Skeletal muscle tissue (tissue), 3 donors: ENCODE measurements at regions not wholly inside any gene's neighbourhood (a gene's known extent, or its start where the extent isn't known, plus 50 kb on each side); places are given as distances from the start of the nearest gene placed in this dataset.

Source experiments
- H3K27ac ChIP-seq: one replicate; pipeline ENCODE4 v1.7.0; 2013; ENCODE audit warnings: mild to moderate bottlenecking, low read depth, low read length, inconsistent platforms
- H3K27me3 ChIP-seq, 3 donors: one replicate each; pipeline ENCODE4 v1.7.0; 2013; ENCODE audit warnings: low read length in 3 of 3; ENCODE audit not compliant: control insufficient read depth in 3 of 3, insufficient read depth in 3 of 3
- H3K36me3 ChIP-seq, 3 donors: one replicate each; pipeline ENCODE4 v1.7.0; 2013; ENCODE audit warnings: low read length in 3 of 3; ENCODE audit not compliant: control insufficient read depth in 3 of 3, insufficient read depth in 3 of 3
- H3K4me1 ChIP-seq, 3 donors: one replicate each; pipeline ENCODE4 v1.7.0; 2013; ENCODE audit warnings: low read length in 3 of 3, mild to moderate bottlenecking in 3 of 3; ENCODE audit not compliant: control insufficient read depth in 3 of 3, insufficient read depth in 3 of 3
- H3K4me3 ChIP-seq, 3 donors: one replicate each; pipeline ENCODE4 v1.7.0; 2013; ENCODE audit warnings: low read length in 3 of 3
- H3K9ac ChIP-seq, 3 donors: one replicate each; pipeline ENCODE4 v1.7.0; 2013; ENCODE audit warnings: low read length in 3 of 3, mild to moderate bottlenecking in 3 of 3, moderate library complexity in 2 of 3, low read depth in 1 of 3
- H3K9me3 ChIP-seq, 3 donors: one replicate each; pipeline ENCODE4 v1.7.0; 2013; ENCODE audit warnings: low read length in 3 of 3; ENCODE audit not compliant: control insufficient read depth in 3 of 3
- donor health status: Osteomylitis.

GRCh38 chr20:56689318-56689717 is 60.2 kb downstream of the TFAP2C start:
- Histone ChIP-seq H3K27ac (no peak overlapping the region), H3K36me3 (no peaks in the 10 kb centered on the region), H3K27me3 (peaks cover 2 to 36% (median 16%) of the 10 kb centered on the region in 3 donors), H3K4me1 (no peaks in the 10 kb centered on the region), H3K4me3 (no peak overlapping the region), H3K9ac (no peak overlapping the region), H3K9me3 (no peaks in the 10 kb centered on the region)

- Histone ChIP-seq H3K4me3 (no peak overlapping the region), H3K36me3 (no peaks in the 10 kb centered on the region), H3K27me3 (peaks cover 2 to 36% (median 16%) of the 10 kb centered on the region in 3 donors), H3K4me1 (no peaks in the 10 kb centered on the region), H3K27ac (no peak overlapping the region), H3K9ac (no peak overlapping the region), H3K9me3 (no peaks in the 10 kb centered on the region)
Observed at GRCh38 chr20:56689852-56690485, 60.9 kb downstream of the TFAP2C start.

GRCh38 chr20:56690531-56691175 is 61.5 kb downstream of the TFAP2C start:
- Histone ChIP-seq H3K36me3 (no peaks in the 10 kb centered on the region), H3K4me1 (no peaks in the 10 kb centered on the region), H3K27ac (no peak overlapping the region), H3K9ac (no peak overlapping the region), H3K27me3 (peaks cover 2 to 34% (median 16%) of the 10 kb centered on the region in 3 donors), H3K4me3 (no peak overlapping the region), H3K9me3 (no peaks in the 10 kb centered on the region)

GRCh38 chr20:56691325-56691998 is 62.4 kb downstream of the TFAP2C start:
- Histone ChIP-seq H3K27me3 (peaks cover 2 to 28% (median 16%) of the 10 kb centered on the region in 3 donors), H3K4me3 (no peak overlapping the region), H3K27ac (no peak overlapping the region), H3K4me1 (no peaks in the 10 kb centered on the region), H3K9me3 (no peaks in the 10 kb centered on the region), H3K9ac (no peak overlapping the region), H3K36me3 (no peaks in the 10 kb centered on the region)

- H3K4me1 ChIP-seq = no peaks in the 10 kb centered on the region
- H3K27ac ChIP-seq = no peak overlapping the region
- H3K9me3 ChIP-seq = no peaks in the 10 kb centered on the region
- no peak overlapping the region for H3K4me3 ChIP-seq
- H3K9ac ChIP-seq = no peak overlapping the region
- peaks cover 2 to 18% (median 16%) of the 10 kb centered on the region in 3 donors for H3K27me3 ChIP-seq
- H3K36me3 ChIP-seq = no peaks in the 10 kb centered on the region
Observed at GRCh38 chr20:56693217-56693616, 64.1 kb downstream of the TFAP2C start.

GRCh38 chr20:56697476-56697875 is 68.4 kb downstream of the TFAP2C start:
- Histone ChIP-seq H3K27ac (no peak overlapping the region), H3K9ac (no peak overlapping the region), H3K27me3 (no peaks in the 10 kb centered on the region), H3K4me1 (no peaks in the 10 kb centered on the region), H3K36me3 (no peaks in the 10 kb centered on the region), H3K9me3 (no peaks in the 10 kb centered on the region), H3K4me3 (no peak overlapping the region)

GRCh38 chr20:56698297-56698696 is 69.2 kb downstream of the TFAP2C start:
- Histone ChIP-seq H3K9ac (no peak overlapping the region), H3K4me1 (no peaks in the 10 kb centered on the region), H3K27ac (no peak overlapping the region), H3K36me3 (no peaks in the 10 kb centered on the region), H3K4me3 (no peak overlapping the region), H3K9me3 (no peaks in the 10 kb centered on the region), H3K27me3 (no peaks in the 10 kb centered on the region)

GRCh38 chr20:56698749-56699148 is 69.6 kb downstream of the TFAP2C start:
- Histone ChIP-seq H3K9ac (no peak overlapping the region), H3K4me1 (no peaks in the 10 kb centered on the region), H3K9me3 (no peaks in the 10 kb centered on the region), H3K27ac (no peak overlapping the region), H3K27me3 (no peaks in the 10 kb centered on the region), H3K4me3 (no peak overlapping the region), H3K36me3 (no peaks in the 10 kb centered on the region)

GRCh38 chr20:56702931-56703840 is 74.1 kb downstream of the TFAP2C start:
- Histone ChIP-seq H3K9me3 (no peaks in the 10 kb centered on the region), H3K4me3 (no peak overlapping the region), H3K4me1 (no peaks in the 10 kb centered on the region), H3K36me3 (no peaks in the 10 kb centered on the region), H3K27me3 (no peaks in the 10 kb centered on the region), H3K27ac (no peak overlapping the region), H3K9ac (no peak overlapping the region)
